Activated CD8-positive, alpha-beta memory T cell treated with anti-CD3 and anti-CD28 coated beads, Interleukin-2, amount 10 ng/mL, durations not matched to agents 7 days and 5 days (primary cell): ENCODE measurements at regions not wholly inside any gene's neighbourhood (a gene's known extent, or its start where the extent isn't known, plus 50 kb on each side); places are given as distances from the start of the nearest gene placed in this dataset.
"Not testable (repeated sequence)": the region's sequence is repeated elsewhere in the genome, so short reads cannot be mapped to it uniquely, and the experiment has no call there.

Experiments
- ATAC-seq: fragments of 150-1000 bp; cut with Tn5 transposase; one replicate; pipeline ENCODE4 v1.10.0; 2021; ENCODE audit warnings: moderate library complexity
- CTCF ChIA-PET: fragments of 350-600 bp; sonication (Branson Sonifier 250); formaldehyde crosslinking; loops from one replicate; lab custom pipeline; 2021; ENCODE audit warnings: antibody characterized with exemption; lab: Charles Lee
- DNase-seq: peaks from one replicate; pipeline ENCODE4 v3.0.0-alpha.2; 2020
- H3K27ac Mint-ChIP-seq: one replicate; pipeline ENCODE4 v1.8.0; 2021; ENCODE audit warnings: mild to moderate bottlenecking, mixed read lengths
- H3K27me3 Mint-ChIP-seq: one replicate; pipeline ENCODE4 v1.8.0; 2021; ENCODE audit warnings: mixed read lengths
- H3K36me3 Mint-ChIP-seq: one replicate; pipeline ENCODE4 v1.8.0; 2021; ENCODE audit warnings: mild to moderate bottlenecking, mixed read lengths
- H3K4me1 Mint-ChIP-seq: one replicate; pipeline ENCODE4 v1.8.0; 2021; ENCODE audit warnings: mixed read lengths
- H3K4me3 Mint-ChIP-seq: one replicate; pipeline ENCODE4 v1.8.0; 2021; ENCODE audit warnings: mild to moderate bottlenecking, moderate library complexity, mixed read lengths
- H3K9me3 Mint-ChIP-seq: one replicate; pipeline ENCODE4 v1.8.0; 2022; ENCODE audit warnings: low read depth, mixed read lengths

DNA sequence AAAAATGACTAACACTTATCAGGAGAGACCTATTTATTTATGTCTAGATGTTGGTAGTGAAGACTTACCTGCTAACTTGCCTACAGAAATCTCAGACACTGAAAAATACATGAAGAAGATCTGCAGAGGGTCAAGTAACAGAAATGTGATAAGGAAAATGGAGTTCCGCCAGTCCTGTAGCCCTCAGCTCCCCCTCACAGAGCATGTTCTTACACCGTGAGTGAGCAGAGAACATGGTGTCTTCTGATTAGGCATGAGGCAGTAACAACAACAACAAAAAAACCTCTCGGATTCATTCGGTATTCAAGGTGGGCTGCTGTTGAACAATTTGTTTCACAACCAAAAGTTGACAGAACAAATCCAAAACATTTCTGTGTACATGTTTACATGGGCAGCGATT is 162.0 kb upstream of the SNX2 start:
- Mint-ChIP-seq H3K4me1 (no peaks in the 10 kb centered on the region), H3K4me3 (no peak overlapping the region), H3K9me3 (no peaks in the 10 kb centered on the region), H3K27ac (no peak overlapping the region), H3K36me3 (no peaks in the 10 kb centered on the region), H3K27me3 (no peaks in the 10 kb centered on the region)
- ATAC-seq: no peak
- CTCF ChIA-PET: no interaction called here
- no peak for DNase-seq

DNA sequence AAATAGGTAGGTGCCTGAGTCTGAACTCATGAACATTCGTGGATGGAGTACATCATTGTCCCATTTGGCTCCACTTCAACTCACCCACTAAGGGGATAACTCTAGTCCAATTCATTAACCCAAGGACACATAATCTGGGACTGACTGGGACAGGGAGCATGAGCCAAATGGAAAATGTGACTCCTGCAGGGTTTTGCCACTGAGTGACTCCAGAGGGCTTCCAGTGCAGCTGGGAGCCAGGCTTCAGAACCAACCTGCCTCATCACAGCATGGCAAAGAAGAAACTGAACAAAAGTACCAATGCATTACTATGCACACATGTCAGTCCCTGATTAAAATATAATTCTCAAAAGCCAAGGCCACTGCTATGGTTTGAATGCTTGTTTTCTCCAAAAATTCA is 159.7 kb upstream of the SNX2 start:
- Mint-ChIP-seq H3K27me3 (no peaks in the 10 kb centered on the region), H3K36me3 (no peaks in the 10 kb centered on the region), H3K4me3 (no peak overlapping the region), H3K9me3 (no peaks in the 10 kb centered on the region), H3K4me1 (no peaks in the 10 kb centered on the region), H3K27ac (no peak overlapping the region)
- ATAC-seq: no peak
- DNase-seq: no peak
- CTCF ChIA-PET: no interaction called here

GRCh38 chr5:122615832-122616231 is 159.0 kb upstream of the SNX2 start:
- Mint-ChIP-seq H3K9me3 (no peaks in the 10 kb centered on the region), H3K27ac (no peak overlapping the region), H3K4me1 (no peaks in the 10 kb centered on the region), H3K4me3 (no peak overlapping the region), H3K36me3 (no peaks in the 10 kb centered on the region), H3K27me3 (no peaks in the 10 kb centered on the region)
- CTCF ChIA-PET: no interaction called here
- DNase-seq (no peak), ATAC-seq (no peak)

DNA sequence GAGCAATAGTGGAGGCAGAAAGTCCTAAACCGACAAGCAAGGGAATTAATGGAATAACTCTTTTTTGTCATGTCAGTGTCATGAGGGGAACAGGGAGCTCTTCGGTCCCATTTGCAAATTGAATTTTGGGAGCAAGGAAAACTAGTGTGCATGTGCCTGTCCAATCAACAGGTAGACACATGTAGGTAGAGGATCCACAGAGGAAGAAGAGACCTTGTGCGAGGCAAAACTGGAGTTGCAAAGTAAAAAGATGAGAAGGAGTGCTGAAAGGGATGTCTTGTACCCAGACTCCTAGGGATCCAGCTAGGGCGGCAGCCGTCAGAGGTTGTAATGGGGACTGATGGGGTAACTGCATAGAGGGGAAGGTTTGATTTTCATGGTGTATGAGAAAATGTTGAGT is 156.8 kb upstream of the SNX2 start:
- H3K36me3 Mint-ChIP-seq, H3K9me3 Mint-ChIP-seq, H3K4me3 Mint-ChIP-seq, H3K4me1 Mint-ChIP-seq, DNase-seq, ATAC-seq, CTCF ChIA-PET, H3K27me3 Mint-ChIP-seq, H3K27ac Mint-ChIP-seq: not testable (repeated sequence)

DNA sequence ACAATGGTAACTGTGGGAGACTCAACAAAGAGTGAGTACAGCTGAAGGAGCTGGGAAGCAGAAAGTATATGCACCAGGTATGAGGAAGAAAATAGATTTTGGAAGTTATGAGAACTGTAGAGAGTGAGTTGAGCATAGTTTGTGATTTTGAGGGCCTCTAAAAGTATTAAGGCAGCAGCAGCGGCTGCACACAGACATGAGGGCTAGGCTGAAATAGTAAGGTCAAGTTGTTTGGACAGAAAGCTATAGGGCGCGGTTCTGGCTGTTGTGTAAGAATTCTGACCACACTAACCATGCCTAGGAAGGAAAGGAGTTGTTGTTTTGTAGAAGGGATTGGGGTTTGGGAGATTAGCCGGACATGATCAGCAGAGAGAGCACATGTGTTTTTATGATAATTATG is 154.1 kb upstream of the SNX2 start:
- H3K4me1 Mint-ChIP-seq, CTCF ChIA-PET, DNase-seq, ATAC-seq, H3K27me3 Mint-ChIP-seq, H3K36me3 Mint-ChIP-seq, H3K4me3 Mint-ChIP-seq, H3K27ac Mint-ChIP-seq, H3K9me3 Mint-ChIP-seq: not testable (repeated sequence)

- H3K4me3 Mint-ChIP-seq, DNase-seq, H3K4me1 Mint-ChIP-seq, H3K36me3 Mint-ChIP-seq, H3K27me3 Mint-ChIP-seq, H3K9me3 Mint-ChIP-seq, H3K27ac Mint-ChIP-seq, ATAC-seq, CTCF ChIA-PET: not testable (repeated sequence)
These were observed 146.2 kb upstream of the SNX2 start for GRCh38 chr5:122628714-122629113.

DNA sequence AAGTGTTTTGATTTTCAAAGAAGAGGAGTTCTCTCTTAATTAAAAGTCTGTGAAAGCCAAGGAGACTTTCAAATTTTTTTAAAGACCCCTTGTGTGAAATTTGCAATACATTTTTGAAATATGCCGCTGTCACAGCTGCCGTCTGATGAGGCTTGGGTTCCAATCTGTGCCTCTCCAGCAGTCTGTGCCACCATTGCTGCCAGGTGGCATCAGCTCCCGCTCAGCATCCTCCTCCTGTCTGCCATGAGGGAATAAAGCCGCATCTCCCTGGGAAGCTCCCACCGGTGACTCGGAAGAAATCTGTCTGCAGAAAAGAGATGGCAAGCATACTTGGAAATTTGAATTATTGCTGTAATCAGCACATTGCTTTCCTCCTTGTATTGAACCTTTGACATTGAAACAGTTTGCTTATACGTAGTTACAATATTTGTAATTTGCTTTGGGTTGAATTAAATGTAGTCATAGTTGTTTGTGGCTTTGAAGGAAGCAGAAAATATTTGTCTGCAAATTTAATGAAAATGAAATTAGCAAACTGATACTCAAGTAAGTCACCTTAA is 145.7 kb upstream of the SNX2 start:
- H3K4me3 Mint-ChIP-seq: no peak overlapping the region
- DNase-seq: no peak
- H3K27ac Mint-ChIP-seq: no peak overlapping the region
- H3K4me1 Mint-ChIP-seq: no peaks in the 10 kb centered on the region
- no peaks in the 10 kb centered on the region for H3K9me3 Mint-ChIP-seq
- H3K27me3 Mint-ChIP-seq: no peaks in the 10 kb centered on the region
- CTCF ChIA-PET: no interaction called here
- ATAC-seq: no peak
- no peaks in the 10 kb centered on the region for H3K36me3 Mint-ChIP-seq

DNA sequence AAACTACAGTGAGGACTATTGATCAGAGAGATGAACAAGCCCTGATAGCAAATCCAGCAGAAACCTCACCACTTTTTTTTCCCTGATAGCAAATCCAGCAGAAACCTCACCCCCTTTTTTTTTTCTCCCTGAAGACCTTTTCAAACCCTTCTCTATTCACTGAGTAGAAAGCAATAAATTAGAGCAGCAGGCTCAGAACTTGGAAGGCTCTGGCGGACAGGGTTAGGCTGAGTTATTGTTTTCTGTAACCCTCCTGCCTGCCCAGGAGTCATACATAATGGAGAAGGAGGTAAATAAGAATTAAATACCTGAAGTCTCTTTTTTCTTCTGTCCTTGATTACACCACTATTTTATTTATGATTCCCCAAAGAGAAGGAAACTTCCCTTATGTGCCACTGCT is 136.3 kb upstream of the SNX2 start:
- H3K9me3 Mint-ChIP-seq: no peaks in the 10 kb centered on the region
- no peaks in the 10 kb centered on the region for H3K27me3 Mint-ChIP-seq
- DNase-seq (no peak), ATAC-seq (no peak)
- H3K27ac Mint-ChIP-seq: no peak overlapping the region
- no peaks in the 10 kb centered on the region for H3K4me1 Mint-ChIP-seq
- CTCF ChIA-PET: no interaction called here
- H3K36me3 Mint-ChIP-seq: no peaks in the 10 kb centered on the region
- no peak overlapping the region for H3K4me3 Mint-ChIP-seq

DNA sequence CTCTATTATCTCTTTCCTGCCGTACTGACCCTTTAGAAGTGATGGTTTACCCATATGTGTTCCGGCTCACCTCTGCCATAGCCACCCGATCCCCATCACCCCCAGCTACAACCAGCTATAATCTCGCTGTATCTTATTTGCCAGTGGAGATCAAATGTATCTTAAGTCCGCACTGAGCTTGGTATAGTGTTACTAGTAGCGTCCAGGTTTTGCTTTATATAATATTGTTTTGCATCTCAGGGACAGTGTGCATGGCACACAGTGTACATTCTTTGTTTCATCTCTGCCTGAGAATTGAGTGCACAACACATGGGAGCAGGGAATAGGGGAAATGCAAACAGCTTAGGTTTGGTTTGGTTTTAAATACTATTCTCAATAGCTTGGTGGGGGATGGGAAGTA is 135.8 kb upstream of the SNX2 start:
- Mint-ChIP-seq H3K27me3 (no peaks in the 10 kb centered on the region), H3K4me3 (no peak overlapping the region), H3K36me3 (no peaks in the 10 kb centered on the region), H3K4me1 (no peaks in the 10 kb centered on the region), H3K27ac (no peak overlapping the region), H3K9me3 (no peaks in the 10 kb centered on the region)
- DNase-seq (no peak), ATAC-seq (no peak)
- CTCF ChIA-PET: no interaction called here

- DNase-seq (no peak), ATAC-seq (no peak)
- no peaks in the 10 kb centered on the region for H3K4me1 Mint-ChIP-seq
- H3K36me3 Mint-ChIP-seq: no peaks in the 10 kb centered on the region
- H3K4me3 Mint-ChIP-seq: no peak overlapping the region
- no peaks in the 10 kb centered on the region for H3K9me3 Mint-ChIP-seq
- CTCF ChIA-PET: no interaction called here
- no peaks in the 10 kb centered on the region for H3K27me3 Mint-ChIP-seq
- no peak overlapping the region for H3K27ac Mint-ChIP-seq
These were observed 135.0 kb upstream of the SNX2 start for GRCh38 chr5:122639864-122640263.

DNA sequence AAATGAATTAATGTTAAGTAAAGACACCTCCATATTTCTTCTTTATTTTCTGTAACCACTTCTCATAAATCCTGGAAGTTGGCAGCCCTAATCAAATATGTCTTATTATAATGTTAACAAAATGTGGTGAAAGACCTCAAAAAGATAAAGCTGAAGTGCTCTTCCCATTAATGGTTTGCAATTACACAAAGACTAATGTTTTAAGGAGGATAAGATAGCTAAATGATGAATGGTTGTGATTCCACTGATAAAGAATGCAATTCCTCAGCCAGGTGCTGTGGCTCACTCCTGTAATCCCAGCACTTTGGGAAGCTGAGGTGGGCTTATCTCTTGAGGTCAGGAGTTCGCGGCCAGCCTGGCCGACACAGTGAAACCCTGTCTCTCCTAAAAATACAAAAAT is 125.8 kb upstream of the SNX2 start:
- Mint-ChIP-seq H3K27me3 (no peaks in the 10 kb centered on the region), H3K9me3 (no peaks in the 10 kb centered on the region)
- no peak for ATAC-seq

DNA sequence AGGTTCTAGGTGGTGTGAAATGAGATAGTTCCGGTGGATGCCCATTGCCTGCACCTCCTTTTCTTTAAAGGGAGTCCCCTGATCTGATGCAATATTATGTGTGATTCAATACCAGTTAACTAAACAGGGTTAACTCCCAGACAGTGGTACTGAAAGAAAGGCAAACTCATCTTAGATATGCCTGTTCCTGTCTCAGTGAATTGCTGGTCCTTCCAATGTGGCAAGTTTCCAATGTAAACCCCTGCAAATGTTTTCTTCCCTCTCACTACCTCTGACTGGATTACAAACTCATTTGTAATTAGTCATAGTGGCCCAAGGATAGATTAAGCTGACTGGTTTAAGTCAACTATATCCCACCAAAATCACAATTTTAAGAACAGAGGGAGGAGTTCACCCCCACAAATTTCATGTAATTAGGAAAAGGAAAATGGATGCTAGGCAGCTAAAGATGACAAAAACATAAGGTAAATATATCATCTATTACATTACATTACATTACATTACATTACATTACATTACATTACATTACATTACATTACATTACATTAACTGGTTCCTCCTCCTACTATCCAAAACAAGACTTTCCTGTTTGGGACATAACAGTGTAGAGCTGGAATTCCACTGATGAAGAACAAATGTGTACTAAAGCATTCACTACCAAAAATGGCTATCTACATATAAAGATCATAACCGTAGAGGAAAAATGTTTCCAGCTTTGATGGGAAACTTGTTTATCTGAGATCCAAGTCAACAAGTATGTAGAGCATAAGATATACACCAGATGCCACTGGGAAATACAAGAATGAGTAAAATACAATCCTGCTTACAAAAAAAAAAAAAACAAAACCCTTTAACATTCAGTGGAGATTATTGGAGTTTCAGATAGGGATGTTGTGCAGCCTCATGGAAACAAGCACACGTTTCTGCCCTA is 121.5 kb upstream of the SNX2 start:
- Mint-ChIP-seq H3K36me3 (no peaks in the 10 kb centered on the region), H3K27me3 (no peaks in the 10 kb centered on the region), H3K9me3 (no peaks in the 10 kb centered on the region), H3K27ac (no peak overlapping the region), H3K4me1 (no peaks in the 10 kb centered on the region), H3K4me3 (no peak overlapping the region)
- ATAC-seq: no peak
- DNase-seq: no peak
- CTCF ChIA-PET: no interaction called here

More for the DNA sequence above, 125.8 kb upstream of the SNX2 start:
- CTCF ChIA-PET: no interaction called here
- no peak for DNase-seq
- Mint-ChIP-seq H3K4me1 (no peaks in the 10 kb centered on the region), H3K4me3 (no peak overlapping the region), H3K27ac (no peak overlapping the region), H3K36me3 (no peaks in the 10 kb centered on the region)

- no peaks in the 10 kb centered on the region for H3K36me3 Mint-ChIP-seq
- no peaks in the 10 kb centered on the region for H3K4me1 Mint-ChIP-seq
These were observed 118.7 kb upstream of the SNX2 start for GRCh38 chr5:122656160-122656559.

DNA sequence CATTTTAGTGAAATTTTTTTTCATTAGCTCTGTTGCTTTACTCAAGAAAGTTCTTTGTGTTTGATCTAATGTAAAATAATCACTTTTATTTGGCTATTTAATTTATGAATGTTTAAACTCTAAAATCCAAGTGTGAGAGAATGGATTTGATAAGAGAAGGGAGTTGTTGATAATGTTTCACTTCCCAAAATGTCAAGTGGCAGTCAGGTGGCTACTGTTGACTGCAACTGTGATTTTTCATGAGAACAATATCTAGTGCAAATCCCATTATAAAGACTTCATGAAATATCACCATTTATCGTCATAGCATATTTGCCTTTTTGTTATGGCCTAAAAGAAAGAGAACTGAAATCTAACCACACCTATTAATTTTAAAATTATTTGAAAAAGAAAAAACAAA is 118.3 kb upstream of the SNX2 start:
- no peak overlapping the region for H3K4me3 Mint-ChIP-seq
- CTCF ChIA-PET: no interaction called here

More at GRCh38 chr5:122656160-122656559, 118.7 kb upstream of the SNX2 start:
- no peak for DNase-seq
- CTCF ChIA-PET: no interaction called here
- no peak for ATAC-seq
- no peak overlapping the region for H3K27ac Mint-ChIP-seq
- H3K27me3 Mint-ChIP-seq: peaks cover 2% of the 10 kb centered on the region
- no peak overlapping the region for H3K4me3 Mint-ChIP-seq
- no peaks in the 10 kb centered on the region for H3K9me3 Mint-ChIP-seq

More for the DNA sequence above, 118.3 kb upstream of the SNX2 start:
- Mint-ChIP-seq H3K9me3 (no peaks in the 10 kb centered on the region), H3K27ac (no peak overlapping the region), H3K27me3 (peaks cover 2% of the 10 kb centered on the region), H3K36me3 (no peaks in the 10 kb centered on the region), H3K4me1 (no peaks in the 10 kb centered on the region)
- no peak for DNase-seq
- ATAC-seq: no peak
